HG02623 (cell line): ENCODE measurements at regions not wholly inside any gene's neighbourhood (a gene's known extent, or its start where the extent isn't known, plus 50 kb on each side); places are given as distances from the start of the nearest gene placed in this dataset.
"Not testable (repeated sequence)": the region's sequence is repeated elsewhere in the genome, so short reads cannot be mapped to it uniquely, and the experiment has no call there.

Source experiments
- ATAC-seq: cut with Tn5 transposase; IDR thresholded peaks from one replicate; pipeline ENCODE4 v1.9.1; 2021; ENCODE audit warnings: moderate library complexity; ENCODE audit not compliant: unreplicated experiment

- ATAC-seq, result no peak
Observed at GRCh38 chr10:63910806-63911205, 389.6 kb downstream of the REEP3 start.

- ATAC-seq, result no peak
Observed at GRCh38 chr10:63915240-63915639, 394.0 kb downstream of the REEP3 start.

GRCh38 chr10:63917363-63917762 lies 396.2 kb downstream of the REEP3 start:
- no peak for ATAC-seq

DNA sequence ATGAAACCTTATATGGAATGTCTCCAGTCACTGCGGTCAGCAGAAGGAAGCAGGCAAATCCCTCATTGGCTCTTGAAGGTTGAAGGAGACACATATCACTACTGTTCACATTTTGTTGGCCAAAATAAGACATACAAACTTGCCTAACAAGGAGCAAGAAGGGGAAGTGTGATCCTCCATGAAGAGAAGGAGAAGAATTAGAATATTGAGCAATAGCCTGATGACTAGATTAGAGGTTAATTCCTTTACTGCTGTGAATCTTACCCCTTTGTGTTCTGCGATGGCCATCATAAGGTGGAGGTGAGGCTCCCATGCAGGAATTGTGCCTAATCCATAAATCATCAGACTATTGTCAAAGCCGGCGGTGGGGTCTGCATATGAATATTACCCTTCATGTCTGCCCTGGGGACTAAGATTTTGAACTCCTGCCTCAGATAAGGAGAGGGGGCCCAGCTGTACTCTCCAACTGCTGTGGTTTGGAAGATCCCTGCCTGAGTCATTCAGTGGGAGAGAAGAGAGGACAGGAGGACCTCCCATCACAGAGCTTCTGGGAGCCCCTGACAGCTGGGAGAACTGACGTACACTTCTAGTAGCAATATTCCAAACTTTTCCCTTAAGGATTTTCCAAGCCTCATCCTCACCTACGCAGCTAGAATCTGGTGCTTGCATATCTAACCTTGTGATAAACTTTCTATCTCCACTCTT lies 398.5 kb downstream of the REEP3 start:
- ATAC-seq, result no peak

DNA sequence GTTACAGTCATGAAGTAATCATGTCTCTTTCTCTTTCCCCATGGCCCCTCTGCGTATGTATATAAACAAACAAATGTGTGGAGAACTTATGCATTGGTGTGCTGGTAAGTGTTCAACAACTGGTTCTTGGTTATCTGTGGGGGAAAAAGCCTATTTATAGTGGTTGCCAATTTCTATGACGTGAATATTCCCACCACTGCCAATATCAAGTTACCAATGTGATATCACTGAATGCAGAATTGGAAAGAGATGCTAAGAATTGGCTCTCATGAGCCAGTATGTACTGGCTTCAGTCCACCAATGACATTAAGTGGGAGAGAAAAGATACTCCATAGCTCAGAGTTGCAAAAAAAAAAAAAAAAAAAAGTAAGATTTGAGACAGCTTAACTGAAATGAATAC lies 399.7 kb downstream of the REEP3 start:
- no peak for ATAC-seq

- ATAC-seq, result no peak
Observed at GRCh38 chr10:63921908-63922467, 400.8 kb downstream of the REEP3 start.

DNA sequence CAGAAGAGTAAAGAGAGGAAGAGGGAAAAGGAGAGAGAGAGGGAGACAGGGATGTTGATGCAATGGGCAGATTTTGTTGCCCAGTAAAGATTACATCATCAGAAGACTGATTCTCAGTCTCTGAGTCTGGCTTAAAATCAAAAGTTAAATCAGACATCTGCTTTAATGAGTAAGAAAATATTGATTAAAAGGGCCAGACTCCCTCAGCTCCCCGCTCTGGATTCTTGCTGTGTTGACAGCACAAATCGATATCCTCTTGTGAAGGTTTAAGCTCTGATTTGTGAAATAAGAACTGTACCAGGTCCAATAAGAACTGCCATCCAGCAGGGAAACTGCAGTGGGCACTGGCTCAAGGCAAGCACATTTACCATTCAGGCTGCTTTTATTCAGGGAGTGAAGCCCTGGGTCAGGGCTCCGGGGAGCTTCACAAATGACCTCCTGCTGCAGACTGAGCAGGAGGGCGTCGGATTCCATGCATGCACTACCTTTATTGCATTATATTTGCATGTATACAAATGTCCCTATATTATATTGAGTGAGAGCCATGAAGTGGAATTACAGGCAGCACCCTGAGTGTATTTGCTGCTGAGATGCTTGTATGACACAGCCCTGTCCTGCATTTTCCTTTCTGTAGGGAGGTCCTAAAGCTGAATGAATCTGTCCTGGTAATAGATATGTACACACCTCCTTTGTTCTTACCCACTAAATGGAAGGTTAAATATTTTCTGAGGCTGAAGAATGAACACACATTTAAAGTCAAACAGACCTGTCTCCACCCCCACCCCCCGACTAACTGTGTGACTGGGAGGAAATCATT lies 401.5 kb downstream of the REEP3 start:
- no peak for ATAC-seq

DNA sequence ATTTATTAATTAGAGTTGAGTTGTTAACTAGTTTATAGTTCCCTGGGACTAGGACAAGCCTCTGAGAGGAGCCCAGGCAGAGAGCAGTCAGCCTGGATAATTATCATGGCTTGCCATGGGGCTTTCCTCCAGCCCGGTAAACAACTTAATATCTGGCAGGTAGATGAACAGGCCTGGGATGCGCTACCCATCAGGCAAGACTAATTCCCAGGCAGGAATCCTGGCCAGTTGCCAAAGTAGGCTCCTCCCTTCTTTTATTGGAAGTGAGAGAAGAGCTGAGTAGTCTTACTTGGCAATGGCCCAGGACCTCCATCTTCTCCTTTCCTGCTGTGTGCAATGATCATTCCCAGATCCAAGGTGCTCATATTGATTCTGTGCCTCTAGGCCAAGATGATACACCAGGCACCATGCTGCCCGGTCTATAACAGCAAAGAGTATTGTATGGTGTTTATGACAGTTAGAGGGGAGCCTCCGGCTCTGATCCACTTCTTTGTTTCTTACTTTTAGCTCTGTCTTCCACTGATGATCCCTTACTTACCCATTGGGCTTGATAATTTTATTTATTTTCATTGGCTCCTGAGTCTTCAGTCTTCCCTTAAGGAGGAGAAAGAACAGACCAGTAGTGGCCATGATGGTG lies 408.7 kb downstream of the REEP3 start:
- ATAC-seq, result no peak

- ATAC-seq, result no peak
Observed at GRCh38 chr10:63930584-63930983, 409.4 kb downstream of the REEP3 start.

- ATAC-seq, result no peak
Observed at GRCh38 chr10:63935705-63936104, 414.5 kb downstream of the REEP3 start.

GRCh38 chr10:63940277-63940922 lies 419.2 kb downstream of the REEP3 start:
- no peak for ATAC-seq

GRCh38 chr10:63964406-63964805 lies 443.2 kb downstream of the REEP3 start:
- ATAC-seq, result no peak

GRCh38 chr10:63965846-63966245 lies 444.6 kb downstream of the REEP3 start:
- no peak for ATAC-seq

GRCh38 chr10:63972949-63973827 lies 452.0 kb downstream of the REEP3 start:
- ATAC-seq, result no peak

DNA sequence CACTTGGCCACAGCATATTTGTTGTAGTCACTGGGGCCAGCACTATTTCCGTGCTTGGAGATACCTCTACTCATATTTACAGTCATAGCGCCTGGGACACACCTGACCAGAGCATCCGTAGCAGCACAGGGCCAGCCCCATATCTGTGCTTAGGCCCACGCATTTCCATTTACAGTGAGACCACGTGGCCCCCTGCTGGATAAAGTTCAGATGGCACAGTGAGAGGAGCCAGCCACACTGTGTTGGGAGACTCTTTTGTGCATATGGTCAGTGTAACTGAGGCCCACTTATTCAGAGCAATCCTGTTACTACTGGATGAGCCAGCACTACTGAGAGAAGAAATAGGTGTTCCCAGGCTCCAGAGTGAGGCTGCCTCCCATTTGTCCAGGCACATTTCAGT lies 455.3 kb downstream of the REEP3 start:
- ATAC-seq, result peak; percentile 96

- ATAC-seq, result peak; percentile 50
Observed at GRCh38 chr10:63977329-63977923, 456.2 kb downstream of the REEP3 start.

DNA sequence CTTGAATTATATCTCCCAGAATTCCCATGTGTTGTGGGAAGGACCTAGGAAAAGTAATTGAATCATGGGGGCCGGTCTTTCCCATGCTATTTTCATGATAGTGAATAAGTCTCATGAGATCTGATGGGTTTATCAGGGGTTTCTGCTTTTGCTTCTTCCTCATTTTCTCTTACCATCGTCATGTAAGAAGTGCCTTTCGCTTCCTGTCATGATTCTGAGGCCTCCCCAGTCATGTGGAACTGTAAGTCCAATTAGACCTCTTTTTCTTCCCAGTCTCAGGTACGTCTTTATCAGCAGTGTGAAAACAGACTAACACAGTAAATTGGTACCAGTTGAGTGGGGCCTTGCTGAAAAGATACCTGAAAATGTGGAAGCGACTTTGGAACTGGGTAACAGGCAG lies 459.7 kb downstream of the REEP3 start:
- ATAC-seq, result not testable (repeated sequence)

GRCh38 chr10:63984061-63984460 lies 462.9 kb downstream of the REEP3 start:
- not testable (repeated sequence) for ATAC-seq

DNA sequence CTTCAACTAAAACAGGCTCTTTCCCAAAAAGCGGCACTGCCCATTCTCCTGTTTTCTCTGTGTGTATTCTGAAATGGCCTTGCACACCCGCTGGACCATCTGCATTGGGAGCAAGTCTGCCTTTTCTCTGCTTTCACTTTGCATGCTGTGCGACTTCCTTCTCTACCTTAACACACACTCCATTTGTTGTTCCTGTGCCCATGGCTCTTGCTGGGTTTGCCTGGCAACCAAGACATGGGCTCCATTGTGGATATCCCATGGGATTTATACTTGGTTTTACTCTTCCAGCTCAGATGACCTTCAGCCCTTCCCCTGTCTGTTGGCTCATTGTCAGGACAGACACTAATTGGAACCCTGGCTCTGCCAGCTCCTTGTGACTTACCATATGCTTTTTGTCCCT lies 465.3 kb downstream of the REEP3 start:
- ATAC-seq, result no peak

DNA sequence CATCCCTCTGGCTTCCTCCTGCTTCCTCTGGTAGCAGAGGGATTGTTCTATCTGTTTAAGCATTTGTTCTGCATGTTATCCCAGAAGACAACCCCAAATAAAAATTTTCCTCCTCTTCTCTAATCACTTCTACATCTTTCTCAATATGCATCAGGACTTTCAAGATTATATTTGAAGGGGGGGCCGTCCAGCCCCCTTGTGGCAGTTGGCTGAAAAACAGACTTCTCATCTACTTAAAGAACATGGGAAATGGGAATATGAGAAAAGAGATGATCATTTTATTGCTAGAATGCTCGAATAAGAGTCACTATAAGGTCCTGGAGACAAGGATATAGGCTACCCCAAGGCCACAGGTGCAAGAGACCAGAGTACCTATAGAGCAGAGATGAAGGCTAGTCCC lies 466.0 kb downstream of the REEP3 start:
- no peak for ATAC-seq
